HUES64 (cell line): ENCODE measurements at regions not wholly inside any gene's neighbourhood (a gene's known extent, or its start where the extent isn't known, plus 50 kb on each side); places are given as distances from the start of the nearest gene placed in this dataset.

Experiments
- H3K27ac ChIP-seq: 2 replicates; pipeline ENCODE4 v1.7.0; 2013; ENCODE audit warnings: low read depth, low read length, inconsistent platforms
- H3K27me3 ChIP-seq: 2 replicates; pipeline ENCODE4 v1.6.1; 2013; ENCODE audit warnings: mild to moderate bottlenecking, low read length; ENCODE audit not compliant: insufficient read depth
- H3K36me3 ChIP-seq: 2 replicates; pipeline ENCODE4 v1.6.1; 2013; ENCODE audit warnings: mild to moderate bottlenecking, low read length; ENCODE audit not compliant: insufficient read depth
- H3K4me1 ChIP-seq: 2 replicates; pipeline ENCODE4 v1.6.1; 2013; ENCODE audit warnings: mild to moderate bottlenecking, low read length, moderate library complexity; ENCODE audit not compliant: insufficient read depth
- H3K4me3 ChIP-seq: 2 replicates; pipeline ENCODE4 v1.5.1; 2013; ENCODE audit warnings: mild to moderate bottlenecking, low read length, moderate library complexity
- H3K9ac ChIP-seq: 2 replicates; pipeline ENCODE4 v1.6.1; 2013; ENCODE audit warnings: mild to moderate bottlenecking, low read depth, low read length
- H3K9me3 ChIP-seq: 2 replicates; pipeline ENCODE4 v1.6.1; 2013; ENCODE audit warnings: low read depth, low read length; ENCODE audit not compliant: insufficient read depth
- WGBS: fragments of 150-250, 120-280 bp; methylation state at CpG from one replicate; pipeline ENCODE4 v1.1.7; 2013; ENCODE audit warnings: missing lambda C conversion rate; 5-methylcytosine and 5-hydroxymethylcytosine counted together

DNA sequence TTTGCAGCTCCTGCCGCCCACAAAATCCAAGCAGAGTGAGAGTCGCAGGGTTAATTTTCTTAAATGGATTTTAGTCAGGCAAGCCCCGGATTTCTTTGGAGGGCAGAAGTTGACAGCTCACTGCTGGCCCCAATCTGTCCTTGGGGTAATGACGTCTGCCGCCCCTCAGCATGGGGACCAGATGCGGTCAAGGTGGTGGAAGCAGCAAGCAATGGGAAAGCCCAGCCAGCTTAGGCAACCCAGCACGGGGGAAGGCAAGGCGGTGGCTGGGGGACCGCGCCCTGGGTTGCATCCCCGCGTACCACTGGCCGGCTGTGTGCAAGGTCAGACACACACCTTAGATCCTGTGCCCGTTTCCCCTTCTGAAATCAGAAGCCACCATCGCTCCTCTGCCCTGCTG is 321.7 kb downstream of the C16orf95 start:
- Histone ChIP-seq H3K27me3 (no peaks in the 10 kb centered on the region), H3K4me3 (no peak overlapping the region), H3K9ac (no peak overlapping the region), H3K27ac (no peak overlapping the region), H3K4me1 (peaks cover 4% of the 10 kb centered on the region; the same call in 1 of the 2 replicates), H3K36me3 (no peaks in the 10 kb centered on the region), H3K9me3 (no peaks in the 10 kb centered on the region)
- 88% methylated on average over 15 of the region's 15 CpGs for WGBS

DNA sequence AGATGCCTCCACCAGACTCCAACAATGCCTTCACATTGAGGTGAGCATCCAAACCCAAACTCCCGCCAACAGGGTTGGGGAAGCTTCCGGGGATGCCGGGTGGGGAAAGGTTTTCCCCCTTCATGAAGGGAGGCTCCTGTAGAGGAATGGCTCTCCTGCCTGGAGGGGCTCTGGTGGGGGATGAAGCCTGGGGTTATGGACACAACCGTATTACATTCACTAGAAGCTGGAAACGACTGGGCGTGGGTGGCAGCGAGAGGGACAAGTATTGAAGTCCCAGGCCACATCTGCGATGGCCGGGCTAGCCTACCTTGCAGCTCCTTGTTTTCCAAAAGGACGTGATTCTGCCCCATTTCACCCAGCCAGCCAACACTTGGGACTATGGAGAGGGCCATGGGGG is 321.1 kb downstream of the C16orf95 start:
- Histone ChIP-seq H3K9ac (no peak overlapping the region), H3K4me3 (no peak overlapping the region), H3K27ac (no peak overlapping the region), H3K27me3 (no peaks in the 10 kb centered on the region), H3K36me3 (no peaks in the 10 kb centered on the region), H3K9me3 (no peaks in the 10 kb centered on the region), H3K4me1 (peaks cover 4% of the 10 kb centered on the region; the same call in 1 of the 2 replicates)
- 97% methylated on average over 10 of the region's 10 CpGs for WGBS

DNA sequence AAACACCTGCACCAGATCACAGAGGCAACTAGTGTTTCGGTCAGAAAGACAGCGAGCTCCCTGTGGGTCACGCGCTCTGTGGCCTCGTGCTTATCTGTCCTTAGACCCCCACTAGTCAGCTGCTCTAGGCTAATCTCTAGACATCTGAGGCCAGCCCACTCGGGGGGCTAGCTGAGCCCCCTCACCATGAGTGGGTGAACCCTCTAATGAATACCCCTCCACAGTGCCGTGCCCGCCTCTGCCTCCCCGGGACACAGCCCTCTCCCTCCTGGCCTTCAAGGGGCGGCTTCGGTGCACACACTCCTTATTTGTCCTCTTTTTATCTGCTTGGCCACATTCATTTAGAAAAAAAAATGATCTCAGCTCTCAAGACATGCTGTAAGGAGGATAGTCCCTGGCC is 320.1 kb downstream of the C16orf95 start:
- Histone ChIP-seq H3K27ac (no peak overlapping the region), H3K4me1 (peaks cover 4% of the 10 kb centered on the region; the same call in 1 of the 2 replicates), H3K27me3 (no peaks in the 10 kb centered on the region), H3K36me3 (no peaks in the 10 kb centered on the region), H3K9ac (no peak overlapping the region), H3K9me3 (no peaks in the 10 kb centered on the region), H3K4me3 (no peak overlapping the region)
- WGBS = 92% methylated on average over 11 of the region's 11 CpGs

DNA sequence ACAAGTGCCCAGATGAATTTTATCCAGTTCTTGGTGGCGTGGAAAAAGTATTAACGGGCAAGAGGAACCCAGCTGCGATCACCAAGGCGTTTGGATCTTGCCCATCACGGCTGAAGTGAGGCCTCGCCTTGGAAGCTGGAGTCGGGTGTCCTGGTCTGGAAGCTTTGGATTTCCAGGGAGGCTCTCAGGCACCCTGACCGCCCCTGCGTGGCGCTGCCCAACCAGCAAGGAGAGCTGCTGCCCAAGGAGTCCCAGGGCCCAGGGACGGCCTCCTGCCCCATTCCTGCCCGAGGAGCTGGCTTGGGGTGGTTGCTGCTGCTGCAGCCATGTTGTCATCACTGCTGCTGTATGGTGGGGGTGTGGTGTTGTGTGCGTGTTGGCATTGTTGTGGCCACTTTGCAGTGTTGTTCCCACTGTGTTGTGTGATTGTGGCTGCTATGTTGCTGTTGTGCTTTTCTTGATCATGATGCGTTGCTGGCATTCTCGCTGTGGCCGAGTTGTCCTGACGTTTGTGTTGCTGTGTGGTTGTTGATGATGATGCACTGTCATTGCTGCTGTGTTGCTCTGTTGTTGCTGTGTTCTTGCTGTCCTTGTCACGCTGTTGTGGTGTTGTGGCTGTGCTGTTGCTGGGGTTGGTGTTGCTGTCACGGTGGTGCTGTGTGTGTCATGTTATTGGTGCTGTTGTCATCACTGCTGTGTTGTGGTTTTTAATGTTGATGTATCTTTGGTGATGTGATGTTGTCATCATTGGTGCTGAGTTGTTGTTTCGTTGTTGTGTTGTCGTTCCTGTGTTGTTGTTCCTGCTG is 318.8 kb downstream of the C16orf95 start:
- no peaks in the 10 kb centered on the region for H3K36me3 ChIP-seq
- no peak overlapping the region for H3K4me3 ChIP-seq
- no peaks in the 10 kb centered on the region for H3K27me3 ChIP-seq
- H3K4me1 ChIP-seq = peaks cover 4% of the 10 kb centered on the region; the same call in 1 of the 2 replicates
- no peaks in the 10 kb centered on the region for H3K9me3 ChIP-seq
- WGBS = 88% methylated on average over 20 of the region's 21 CpGs
- H3K27ac ChIP-seq = no peak overlapping the region
- no peak overlapping the region for H3K9ac ChIP-seq

DNA sequence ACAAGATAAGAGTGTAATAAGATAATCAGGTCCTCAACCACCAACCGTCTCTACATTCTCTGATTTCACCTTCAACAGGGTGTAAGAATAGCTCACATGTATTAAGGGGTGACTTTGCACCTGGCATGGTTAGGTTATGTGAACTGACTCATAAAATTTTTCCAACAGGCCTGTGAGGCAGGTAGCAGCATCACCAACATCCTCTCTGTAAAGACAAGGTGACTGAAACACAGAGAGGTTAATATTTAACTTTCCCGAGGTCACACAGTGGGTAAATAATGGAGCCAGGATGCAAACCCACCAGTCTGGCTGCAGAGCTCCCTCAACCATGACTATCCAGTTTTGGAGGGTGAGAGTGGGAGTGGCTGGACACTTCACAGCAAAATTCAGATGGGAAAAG is 317.2 kb downstream of the C16orf95 start:
- Histone ChIP-seq H3K9ac (no peak overlapping the region), H3K27me3 (no peaks in the 10 kb centered on the region), H3K27ac (no peak overlapping the region), H3K36me3 (no peaks in the 10 kb centered on the region), H3K4me3 (no peak overlapping the region), H3K9me3 (peaks cover 9% of the 10 kb centered on the region), H3K4me1 (peaks cover 2% of the 10 kb centered on the region; the same call in 1 of the 2 replicates)
- 92% methylated on average over 1 of the region's 2 CpGs for WGBS

DNA sequence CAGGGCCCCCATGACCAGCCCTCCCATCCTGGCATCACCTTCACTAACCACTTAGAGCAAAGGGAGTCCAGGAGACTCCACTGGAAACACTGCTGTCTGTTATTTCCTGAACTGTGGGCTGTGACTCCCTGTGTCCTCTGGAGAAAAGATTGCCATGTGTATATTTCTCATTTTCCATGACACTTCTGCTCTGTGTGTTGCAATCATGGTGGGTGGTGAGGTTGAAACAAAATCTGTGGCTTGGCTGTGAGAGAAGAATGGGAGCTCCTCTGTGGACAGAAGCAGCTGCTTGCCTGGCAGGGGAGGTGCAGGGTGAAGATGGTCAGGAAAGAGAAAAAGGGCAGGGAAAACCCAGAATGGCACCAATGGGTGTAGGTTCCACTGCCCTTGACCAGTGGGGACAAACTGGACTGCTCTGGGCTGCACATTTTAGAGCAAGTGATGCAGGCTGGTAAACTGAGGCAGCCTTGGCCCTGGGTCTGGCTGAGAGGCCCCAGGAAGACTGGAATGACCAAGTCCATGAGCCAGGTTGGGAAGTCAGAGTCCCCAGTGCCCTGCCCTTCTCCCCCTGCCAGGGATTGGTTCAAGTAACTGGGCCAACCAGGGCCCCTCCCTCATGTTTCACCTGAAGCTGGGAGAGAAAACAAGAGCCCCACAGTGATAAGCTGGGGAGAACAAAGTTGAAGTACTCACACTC is 314.3 kb downstream of the C16orf95 start:
- Histone ChIP-seq H3K9ac (no peak overlapping the region), H3K4me3 (no peak overlapping the region), H3K27me3 (no peaks in the 10 kb centered on the region), H3K9me3 (peaks cover 15% of the 10 kb centered on the region), H3K4me1 (no peaks in the 10 kb centered on the region), H3K27ac (no peak overlapping the region), H3K36me3 (no peaks in the 10 kb centered on the region)

DNA sequence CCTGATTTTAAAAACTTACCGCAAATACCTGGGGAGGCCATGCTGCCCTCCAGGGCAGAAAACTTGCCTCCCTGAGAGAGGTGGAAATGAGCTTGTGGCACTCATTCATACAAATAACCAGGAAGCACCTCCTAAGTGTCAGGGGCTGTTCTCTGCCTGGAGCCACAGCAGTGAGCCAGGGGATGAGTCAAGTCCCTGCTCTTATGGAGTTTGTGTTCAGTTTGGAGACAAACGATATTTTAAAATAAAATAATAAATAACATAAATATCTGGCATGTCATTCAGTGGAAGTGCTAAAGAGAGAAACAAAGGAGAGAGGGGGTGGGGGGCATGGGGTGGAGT is 313.8 kb downstream of the C16orf95 start:
- Histone ChIP-seq H3K36me3 (no peaks in the 10 kb centered on the region), H3K27me3 (no peaks in the 10 kb centered on the region), H3K4me3 (no peak overlapping the region), H3K9me3 (peaks cover 15% of the 10 kb centered on the region), H3K27ac (no peak overlapping the region), H3K4me1 (no peaks in the 10 kb centered on the region), H3K9ac (no peak overlapping the region)
- 100% methylated on average over 1 of the region's 2 CpGs for WGBS

DNA sequence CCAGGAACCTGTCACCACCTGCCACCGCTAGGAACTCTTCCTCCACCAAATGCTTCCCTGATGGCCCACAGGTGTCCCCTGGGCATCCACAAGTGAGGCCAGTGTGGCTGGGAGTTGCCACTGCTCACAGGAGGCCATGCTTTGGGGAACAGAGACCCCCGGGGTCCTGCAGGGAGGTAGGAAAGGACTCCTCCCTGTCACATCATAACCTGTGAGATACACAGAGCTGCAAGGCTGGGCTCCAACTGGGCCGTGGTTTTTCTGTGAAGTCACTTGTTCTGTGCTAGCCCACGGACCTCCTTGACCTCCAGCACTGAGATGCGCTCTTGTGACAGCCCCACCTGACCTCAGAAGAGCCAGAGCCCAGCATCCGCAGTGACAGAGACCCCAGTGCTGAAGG is 311.2 kb downstream of the C16orf95 start:
- WGBS = 88% methylated on average over 6 of the region's 6 CpGs
- H3K36me3 ChIP-seq = no peaks in the 10 kb centered on the region

DNA sequence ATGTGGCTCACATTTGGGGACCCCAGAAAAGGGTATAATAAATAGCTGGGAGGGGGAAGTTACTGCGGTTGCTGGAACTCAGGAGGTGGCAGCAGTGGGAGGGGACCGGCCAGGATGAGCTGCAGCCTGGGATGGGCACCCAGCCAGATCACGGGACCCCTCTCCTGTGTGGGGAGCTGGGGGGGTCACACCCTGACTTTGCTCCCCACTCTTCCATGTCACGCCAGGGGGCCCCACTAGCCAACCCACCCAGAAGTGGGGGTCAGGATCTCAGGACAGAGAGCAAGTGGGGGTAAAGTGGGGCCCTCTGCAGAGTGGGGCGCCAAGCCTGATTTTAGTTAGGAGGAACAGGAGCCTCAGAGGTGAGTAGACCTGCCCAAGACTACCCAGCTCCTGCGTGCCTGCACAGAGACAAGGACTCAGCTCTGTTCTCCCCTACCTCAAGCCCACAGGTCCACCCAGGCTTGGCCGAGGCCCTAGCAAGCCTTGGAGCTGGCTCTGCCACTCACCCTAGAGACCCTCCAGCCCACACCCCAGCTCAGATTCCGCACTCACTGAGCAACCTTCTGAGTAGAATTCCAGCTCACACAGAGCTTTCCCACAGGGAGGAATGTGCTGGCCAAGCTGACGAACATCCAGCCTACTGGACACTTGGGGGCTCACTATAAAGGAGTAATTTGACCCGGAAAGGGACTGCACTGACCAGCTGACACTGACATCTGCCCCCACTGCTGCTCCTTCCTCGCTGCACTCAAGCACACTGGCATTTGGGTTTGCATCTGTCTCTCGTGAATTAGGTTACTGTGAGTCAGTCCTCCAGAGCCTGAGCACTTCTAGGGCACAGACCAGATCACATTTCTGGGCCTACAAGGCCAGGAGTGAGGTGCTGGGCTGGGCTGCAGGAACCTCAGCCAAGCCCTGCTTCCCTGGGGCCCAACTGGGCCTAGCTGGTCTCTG is 310.1 kb downstream of the C16orf95 start:
- peaks cover 15% of the 10 kb centered on the region for H3K9me3 ChIP-seq
- H3K4me3 ChIP-seq = no peak overlapping the region
- H3K36me3 ChIP-seq = no peaks in the 10 kb centered on the region
- WGBS = 93% methylated on average over 12 of the region's 12 CpGs
- no peaks in the 10 kb centered on the region for H3K4me1 ChIP-seq
- no peak overlapping the region for H3K27ac ChIP-seq
- H3K27me3 ChIP-seq = no peaks in the 10 kb centered on the region
- no peak overlapping the region for H3K9ac ChIP-seq

More for the DNA sequence above, 311.2 kb downstream of the C16orf95 start:
- Histone ChIP-seq H3K27ac (no peak overlapping the region), H3K4me1 (no peaks in the 10 kb centered on the region), H3K9me3 (peaks cover 15% of the 10 kb centered on the region), H3K9ac (no peak overlapping the region), H3K27me3 (no peaks in the 10 kb centered on the region), H3K4me3 (no peak overlapping the region)

DNA sequence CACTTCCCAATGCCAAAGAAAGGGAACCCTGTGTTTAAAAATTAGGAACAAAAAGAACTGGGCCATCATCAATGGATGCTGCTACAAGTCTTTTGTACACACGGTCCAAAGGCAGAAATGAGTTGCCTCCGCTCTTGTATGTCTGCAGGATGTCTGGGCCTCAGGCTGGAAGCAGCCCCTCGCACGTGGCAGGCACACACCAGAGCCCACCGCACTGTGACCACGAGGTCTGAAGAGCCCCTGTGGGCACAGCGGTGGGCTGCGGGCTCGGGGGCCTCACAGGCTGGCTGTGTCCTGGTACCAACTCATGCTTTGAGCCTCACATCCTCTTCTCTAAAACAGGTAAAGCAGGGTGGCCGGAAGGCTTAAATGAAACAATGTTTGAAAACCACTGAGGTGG is 309.3 kb downstream of the C16orf95 start:
- H3K9me3 ChIP-seq = peaks cover 15% of the 10 kb centered on the region
- H3K27me3 ChIP-seq = no peaks in the 10 kb centered on the region
- no peak overlapping the region for H3K27ac ChIP-seq
- 93% methylated on average over 10 of the region's 10 CpGs for WGBS
- H3K4me3 ChIP-seq = no peak overlapping the region
- H3K36me3 ChIP-seq = no peaks in the 10 kb centered on the region
- H3K9ac ChIP-seq = no peak overlapping the region
- H3K4me1 ChIP-seq = no peaks in the 10 kb centered on the region

DNA sequence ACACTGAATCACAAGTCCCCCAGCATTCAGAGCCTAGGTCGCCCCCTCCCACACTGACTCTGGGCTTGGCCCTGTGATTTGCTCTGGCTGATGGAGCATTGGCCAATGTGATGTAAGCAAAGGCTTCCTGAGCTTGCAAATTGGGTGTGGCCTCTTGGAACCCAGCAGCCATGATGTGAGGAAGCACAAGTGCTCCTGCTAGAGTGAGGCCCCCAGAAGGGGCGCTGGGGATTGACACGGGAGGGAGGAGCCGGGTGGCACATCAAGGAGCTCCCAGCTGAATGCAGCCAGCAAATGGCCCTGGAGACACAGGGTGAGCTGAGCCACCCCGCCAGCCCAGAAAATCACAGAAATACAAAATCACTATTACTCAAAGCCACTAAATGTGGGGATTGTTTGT is 308.5 kb downstream of the C16orf95 start:
- 93% methylated on average over 5 of the region's 5 CpGs for WGBS

More for the DNA sequence above, 308.5 kb downstream of the C16orf95 start:
- Histone ChIP-seq H3K9ac (no peak overlapping the region), H3K36me3 (no peaks in the 10 kb centered on the region), H3K4me1 (no peaks in the 10 kb centered on the region), H3K27me3 (no peaks in the 10 kb centered on the region), H3K4me3 (no peak overlapping the region), H3K9me3 (peaks cover 15% of the 10 kb centered on the region), H3K27ac (no peak overlapping the region)
